ENCODE measurements at regions not wholly inside any gene's neighbourhood (a gene's known extent, or its start where the extent isn't known, plus 50 kb on each side); places are given as distances from the start of the nearest gene placed in this dataset.

DNA sequence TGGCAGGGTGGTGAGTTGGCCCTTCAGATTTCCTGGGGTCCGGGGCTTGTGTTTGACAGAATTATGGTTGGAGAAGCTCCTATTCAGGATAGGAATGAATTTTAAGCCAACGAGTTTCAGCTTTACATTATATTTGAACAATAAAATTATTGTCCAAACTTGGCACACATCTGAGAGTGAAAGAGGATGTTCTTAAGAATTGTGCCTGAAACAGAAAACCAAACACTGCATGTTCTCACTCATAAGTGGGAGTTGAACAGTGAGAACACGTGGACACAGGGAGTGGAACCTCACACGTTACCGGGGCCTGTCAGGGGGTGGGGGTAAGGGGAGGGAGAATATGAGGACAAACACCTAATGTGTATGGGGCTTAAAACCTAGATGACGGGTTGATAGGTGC, 111.8 kb upstream of the ACTBL2 start:
- no peak for TF ChIP-seq POLR2A (IDR thresholded peaks at IDR 0.05)
- TF ChIP-seq, protein P1, sequence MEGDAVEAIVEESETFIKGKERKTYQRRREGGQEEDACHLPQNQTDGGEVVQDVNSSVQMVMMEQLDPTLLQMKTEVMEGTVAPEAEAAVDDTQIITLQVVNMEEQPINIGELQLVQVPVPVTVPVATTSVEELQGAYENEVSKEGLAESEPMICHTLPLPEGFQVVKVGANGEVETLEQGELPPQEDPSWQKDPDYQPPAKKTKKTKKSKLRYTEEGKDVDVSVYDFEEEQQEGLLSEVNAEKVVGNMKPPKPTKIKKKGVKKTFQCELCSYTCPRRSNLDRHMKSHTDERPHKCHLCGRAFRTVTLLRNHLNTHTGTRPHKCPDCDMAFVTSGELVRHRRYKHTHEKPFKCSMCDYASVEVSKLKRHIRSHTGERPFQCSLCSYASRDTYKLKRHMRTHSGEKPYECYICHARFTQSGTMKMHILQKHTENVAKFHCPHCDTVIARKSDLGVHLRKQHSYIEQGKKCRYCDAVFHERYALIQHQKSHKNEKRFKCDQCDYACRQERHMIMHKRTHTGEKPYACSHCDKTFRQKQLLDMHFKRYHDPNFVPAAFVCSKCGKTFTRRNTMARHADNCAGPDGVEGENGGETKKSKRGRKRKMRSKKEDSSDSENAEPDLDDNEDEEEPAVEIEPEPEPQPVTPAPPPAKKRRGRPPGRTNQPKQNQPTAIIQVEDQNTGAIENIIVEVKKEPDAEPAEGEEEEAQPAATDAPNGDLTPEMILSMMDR (IDR thresholded peaks at IDR 0.05): no peak
